ENCODE measurements at regions not wholly inside any gene's neighbourhood (a gene's known extent, or its start where the extent isn't known, plus 50 kb on each side); places are given as distances from the start of the nearest gene placed in this dataset.
A peak's percentile ranks its signal among the peaks of the same experiment; 100 is the strongest.
"Not testable (repeated sequence)": the region's sequence is repeated elsewhere in the genome, so short reads cannot be mapped to it uniquely, and the experiment has no call there.

DNA sequence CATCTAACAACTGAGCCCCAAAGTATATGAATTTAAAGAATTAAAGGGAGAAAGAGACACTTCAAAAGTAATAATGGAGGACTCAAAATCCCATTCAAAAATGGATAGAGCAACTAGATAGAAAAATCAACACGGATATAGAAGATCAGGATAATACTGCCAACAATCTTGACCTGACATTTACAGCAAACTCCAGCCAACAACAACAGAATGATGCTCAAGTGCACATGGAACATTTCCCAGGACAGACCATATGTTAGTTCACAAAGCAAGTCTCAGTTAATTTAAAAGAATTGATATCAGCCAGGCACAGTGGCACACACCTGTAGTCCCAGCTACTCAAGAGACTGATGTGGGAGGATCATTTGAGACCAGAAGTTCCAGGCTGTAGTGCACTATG, 72.0 kb upstream of the SMARCAD1 start:
- Histone ChIP-seq H3K36me3 (ENCODE audit: control insufficient read depth in 2 of 2, insufficient read depth in 2 of 2, low read length in 2 of 2) (no peaks in the 10 kb centered on the region), H3K27ac (ENCODE audit: low read depth in 2 of 2, low read length in 2 of 2) (no peak overlapping the region), H3K4me3 (ENCODE audit: low read length in 2 of 2) (no peak overlapping the region), H3K27me3 (ENCODE audit: control insufficient read depth in 2 of 2, insufficient read depth in 2 of 2, low read length in 2 of 2) (no peaks in the 10 kb centered on the region), H3K9me3 (ENCODE audit: control insufficient read depth in 2 of 2, low read length in 2 of 2) (no peaks in the 10 kb centered on the region), H3K4me1 (ENCODE audit: control insufficient read depth in 2 of 2, insufficient read depth in 2 of 2, low read length in 2 of 2) (no peaks in the 10 kb centered on the region), H3K9ac (ENCODE audit: low read depth in 1 of 2, low read length in 2 of 2) (no peak overlapping the region)

DNA sequence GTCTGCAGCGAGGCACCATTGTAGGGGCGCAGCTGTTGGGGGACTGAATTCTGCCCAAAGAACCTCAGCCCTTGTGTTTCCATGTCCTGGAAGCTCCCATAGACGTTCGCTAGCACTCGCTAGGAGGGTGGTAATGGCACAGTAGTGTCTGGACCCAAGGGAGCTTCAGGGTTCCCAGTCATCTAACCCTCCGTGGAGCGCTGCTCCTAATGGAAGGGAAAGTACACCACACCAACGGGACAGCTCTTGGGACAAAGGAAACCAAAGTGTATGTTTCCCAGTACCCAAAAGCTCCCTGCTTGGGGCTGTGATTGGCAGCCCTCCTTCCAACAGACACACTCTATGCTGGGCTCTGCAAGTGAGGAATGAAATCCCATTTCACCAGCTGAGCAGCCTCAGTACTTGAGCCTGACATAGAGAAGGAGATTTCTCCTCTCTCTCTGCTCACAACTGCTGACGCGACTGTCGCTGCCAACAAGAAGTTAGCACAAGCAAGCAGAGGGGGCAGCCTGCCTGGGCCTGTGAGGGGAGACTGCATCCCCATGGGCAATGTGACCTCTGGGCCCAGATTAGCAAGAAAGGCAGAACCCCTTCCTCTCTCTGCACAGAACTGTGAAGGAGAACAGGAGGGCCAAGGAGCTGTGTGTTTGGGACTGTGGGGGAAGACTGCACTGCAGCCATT, 67.6 kb upstream of the SMARCAD1 start:
- Histone ChIP-seq H3K4me3 (ENCODE audit: low read length in 2 of 2) (no peak overlapping the region), H3K36me3 (ENCODE audit: control insufficient read depth in 2 of 2, insufficient read depth in 2 of 2, low read length in 2 of 2) (no peaks in the 10 kb centered on the region), H3K4me1 (ENCODE audit: control insufficient read depth in 2 of 2, insufficient read depth in 2 of 2, low read length in 2 of 2) (no peaks in the 10 kb centered on the region), H3K27ac (ENCODE audit: low read depth in 2 of 2, low read length in 2 of 2) (no peak overlapping the region), H3K9me3 (ENCODE audit: control insufficient read depth in 2 of 2, low read length in 2 of 2) (no peaks in the 10 kb centered on the region), H3K9ac (ENCODE audit: low read depth in 1 of 2, low read length in 2 of 2) (no peak overlapping the region), H3K27me3 (ENCODE audit: control insufficient read depth in 2 of 2, insufficient read depth in 2 of 2, low read length in 2 of 2) (no peaks in the 10 kb centered on the region)

DNA sequence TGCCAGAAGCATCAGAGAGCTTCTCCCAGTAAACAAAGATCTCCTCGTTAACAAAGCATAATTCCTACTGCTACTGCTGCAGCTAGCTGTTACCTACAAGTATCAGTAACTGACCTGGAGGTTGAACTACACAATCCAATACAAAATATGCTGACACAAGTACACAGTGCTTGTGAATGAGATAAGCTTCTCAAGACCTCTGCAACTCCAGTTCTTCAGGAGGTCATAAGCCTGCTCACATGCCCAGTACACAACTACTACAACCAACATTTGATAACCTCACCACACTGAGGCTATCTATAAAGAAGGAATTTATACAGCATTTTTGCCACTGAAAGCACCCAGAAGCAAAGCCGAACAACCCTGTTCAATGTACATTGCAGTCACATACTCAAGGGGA, 66.7 kb upstream of the SMARCAD1 start:
- Histone ChIP-seq H3K9me3 (ENCODE audit: control insufficient read depth in 2 of 2, low read length in 2 of 2) (no peaks in the 10 kb centered on the region), H3K4me1 (ENCODE audit: control insufficient read depth in 2 of 2, insufficient read depth in 2 of 2, low read length in 2 of 2) (no peaks in the 10 kb centered on the region), H3K27me3 (ENCODE audit: control insufficient read depth in 2 of 2, insufficient read depth in 2 of 2, low read length in 2 of 2) (no peaks in the 10 kb centered on the region), H3K36me3 (ENCODE audit: control insufficient read depth in 2 of 2, insufficient read depth in 2 of 2, low read length in 2 of 2) (no peaks in the 10 kb centered on the region), H3K4me3 (ENCODE audit: low read length in 2 of 2) (no peak overlapping the region), H3K27ac (ENCODE audit: low read depth in 2 of 2, low read length in 2 of 2) (no peak overlapping the region), H3K9ac (ENCODE audit: low read depth in 1 of 2, low read length in 2 of 2) (no peak overlapping the region)

DNA sequence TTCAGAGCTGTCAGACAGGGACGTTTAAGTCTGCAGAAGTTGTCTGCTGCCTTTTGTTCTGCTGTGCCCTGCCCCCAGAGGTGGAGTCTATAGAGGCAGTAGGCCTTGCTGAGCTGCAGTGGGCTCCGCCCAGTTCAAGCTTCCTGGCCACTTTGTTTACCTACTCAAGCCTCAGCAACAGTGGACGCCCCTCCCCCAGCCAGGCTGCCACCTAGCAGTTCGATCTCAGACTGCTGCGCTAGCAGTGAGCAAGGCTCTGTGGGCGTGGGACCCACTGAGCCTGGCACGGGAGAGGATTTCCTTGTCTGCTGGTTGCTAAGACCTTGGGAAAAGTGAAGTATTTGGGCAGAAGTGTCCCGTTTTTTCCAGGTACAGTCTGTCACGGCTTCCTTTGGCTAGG, 59.6 kb upstream of the SMARCAD1 start:
- H3K4me3 ChIP-seq (ENCODE audit: low read length in 2 of 2) = peak overlapping the region; percentile 46 to 54
- not testable (repeated sequence) for H3K9me3 ChIP-seq (ENCODE audit: control insufficient read depth in 2 of 2, low read length in 2 of 2); H3K27ac ChIP-seq (ENCODE audit: low read depth in 2 of 2, low read length in 2 of 2); H3K4me1 ChIP-seq (ENCODE audit: control insufficient read depth in 2 of 2, insufficient read depth in 2 of 2, low read length in 2 of 2); H3K9ac ChIP-seq (ENCODE audit: low read depth in 1 of 2, low read length in 2 of 2); H3K36me3 ChIP-seq (ENCODE audit: control insufficient read depth in 2 of 2, insufficient read depth in 2 of 2, low read length in 2 of 2); H3K27me3 ChIP-seq (ENCODE audit: control insufficient read depth in 2 of 2, insufficient read depth in 2 of 2, low read length in 2 of 2)

DNA sequence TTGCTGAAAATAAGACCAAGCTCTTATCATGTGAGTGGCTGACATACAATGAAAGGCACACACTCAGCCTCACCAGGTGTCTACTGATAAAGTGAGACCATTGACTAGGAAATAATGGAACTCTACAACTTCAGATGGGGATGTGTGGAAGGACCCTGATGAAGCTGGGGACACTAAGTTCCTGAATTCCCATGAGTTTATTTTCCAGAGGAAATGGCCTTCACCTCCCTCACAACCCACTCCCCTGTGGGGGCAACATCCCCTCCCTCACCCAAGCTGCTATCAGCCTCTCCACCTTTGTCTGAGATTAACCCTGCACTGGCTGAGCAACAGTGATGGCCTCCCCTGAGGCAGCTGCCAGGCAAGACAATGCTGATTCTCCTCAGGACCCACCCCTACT, 55.2 kb upstream of the SMARCAD1 start:
- Histone ChIP-seq H3K9me3 (ENCODE audit: control insufficient read depth in 2 of 2, low read length in 2 of 2) (no peaks in the 10 kb centered on the region), H3K4me1 (ENCODE audit: control insufficient read depth in 2 of 2, insufficient read depth in 2 of 2, low read length in 2 of 2) (no peaks in the 10 kb centered on the region), H3K27me3 (ENCODE audit: control insufficient read depth in 2 of 2, insufficient read depth in 2 of 2, low read length in 2 of 2) (no peaks in the 10 kb centered on the region), H3K27ac (ENCODE audit: low read depth in 2 of 2, low read length in 2 of 2) (no peak overlapping the region), H3K36me3 (ENCODE audit: control insufficient read depth in 2 of 2, insufficient read depth in 2 of 2, low read length in 2 of 2) (no peaks in the 10 kb centered on the region), H3K9ac (ENCODE audit: low read depth in 1 of 2, low read length in 2 of 2) (no peak overlapping the region), H3K4me3 (ENCODE audit: low read length in 2 of 2) (no peak overlapping the region)

DNA sequence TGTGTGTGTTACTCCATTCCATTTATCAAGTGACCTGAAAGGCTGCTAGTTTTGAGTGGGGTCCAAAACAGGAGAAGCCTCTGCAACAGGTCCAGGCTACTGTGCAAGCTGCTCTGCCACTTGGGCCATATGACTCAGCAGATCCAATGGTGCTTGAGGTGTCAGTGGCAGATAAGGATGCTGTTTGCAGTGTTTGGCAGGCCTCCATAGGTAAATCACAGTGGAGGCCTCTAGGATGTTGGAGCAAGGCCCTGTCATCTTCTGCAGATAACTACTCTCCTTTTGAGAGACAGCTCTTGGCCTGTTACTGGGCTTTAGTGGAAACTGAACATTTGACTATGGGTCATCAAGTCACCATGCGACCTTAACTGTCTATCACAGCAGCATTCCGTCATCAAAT, 52.3 kb upstream of the SMARCAD1 start:
- H3K4me3 ChIP-seq (ENCODE audit: low read length in 2 of 2); H3K36me3 ChIP-seq (ENCODE audit: control insufficient read depth in 2 of 2, insufficient read depth in 2 of 2, low read length in 2 of 2); H3K4me1 ChIP-seq (ENCODE audit: control insufficient read depth in 2 of 2, insufficient read depth in 2 of 2, low read length in 2 of 2); H3K27me3 ChIP-seq (ENCODE audit: control insufficient read depth in 2 of 2, insufficient read depth in 2 of 2, low read length in 2 of 2); H3K27ac ChIP-seq (ENCODE audit: low read depth in 2 of 2, low read length in 2 of 2); H3K9ac ChIP-seq (ENCODE audit: low read depth in 1 of 2, low read length in 2 of 2); H3K9me3 ChIP-seq (ENCODE audit: control insufficient read depth in 2 of 2, low read length in 2 of 2): not testable (repeated sequence)

DNA sequence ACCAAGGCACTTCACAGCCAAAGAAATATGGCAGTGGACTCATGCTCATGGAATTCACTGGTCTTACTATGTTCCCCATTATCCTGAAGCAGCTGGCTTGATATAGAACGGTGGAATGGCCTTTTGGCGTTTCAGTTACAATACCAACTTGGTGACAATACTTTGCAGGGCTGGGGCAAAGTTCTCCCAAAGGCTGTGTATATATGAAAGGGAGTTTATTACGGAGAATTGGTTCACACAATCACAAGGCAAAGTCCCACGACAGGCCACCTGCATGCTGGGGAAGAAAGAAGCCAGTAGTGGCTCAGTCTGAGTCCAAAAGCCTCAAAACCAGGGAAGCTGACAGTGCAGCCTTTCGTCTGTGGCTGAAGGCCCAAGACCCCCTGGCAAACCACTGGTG, 50.8 kb upstream of the SMARCAD1 start:
- no peak overlapping the region for H3K9ac ChIP-seq (ENCODE audit: low read depth in 1 of 2, low read length in 2 of 2)
- no peaks in the 10 kb centered on the region for H3K9me3 ChIP-seq (ENCODE audit: control insufficient read depth in 2 of 2, low read length in 2 of 2)
- no peak overlapping the region for H3K27ac ChIP-seq (ENCODE audit: low read depth in 2 of 2, low read length in 2 of 2)
- H3K36me3 ChIP-seq (ENCODE audit: control insufficient read depth in 2 of 2, insufficient read depth in 2 of 2, low read length in 2 of 2) = no peaks in the 10 kb centered on the region
- H3K4me3 ChIP-seq (ENCODE audit: low read length in 2 of 2) = no peak overlapping the region
- no peaks in the 10 kb centered on the region for H3K27me3 ChIP-seq (ENCODE audit: control insufficient read depth in 2 of 2, insufficient read depth in 2 of 2, low read length in 2 of 2)
- no peaks in the 10 kb centered on the region for H3K4me1 ChIP-seq (ENCODE audit: control insufficient read depth in 2 of 2, insufficient read depth in 2 of 2, low read length in 2 of 2)

Measured in mucosa of rectum (tissue), 2 donors.